Chondrocyte (in vitro differentiated cells): ENCODE measurements at regions not wholly inside any gene's neighbourhood (a gene's known extent, or its start where the extent isn't known, plus 50 kb on each side); places are given as distances from the start of the nearest gene placed in this dataset.

Source experiments
- DNase-seq: peaks from one replicate; pipeline ENCODE4 v3.0.0; 2021; ENCODE audit warnings: mixed read lengths, low spot score
- H3K27ac Mint-ChIP-seq: one replicate; pipeline ENCODE4 v1.8.0; 2021; ENCODE audit warnings: mild to moderate bottlenecking, moderate library complexity, mixed read lengths; ENCODE audit not compliant: unreplicated experiment
- H3K27me3 Mint-ChIP-seq: 2 replicates; pipeline ENCODE4 v1.8.0; 2021; ENCODE audit warnings: low read depth, mixed read lengths
- H3K36me3 Mint-ChIP-seq: 2 replicates; pipeline ENCODE4 v1.8.0; 2021; ENCODE audit warnings: low read depth, mixed read lengths
- H3K4me1 Mint-ChIP-seq: 2 replicates; pipeline ENCODE4 v1.8.0; 2021; ENCODE audit warnings: low read depth, mild to moderate bottlenecking, mixed read lengths
- H3K4me3 Mint-ChIP-seq: one replicate; pipeline ENCODE4 v1.8.0; 2021; ENCODE audit warnings: mild to moderate bottlenecking, moderate library complexity, mixed read lengths; ENCODE audit not compliant: unreplicated experiment
- H3K9me3 Mint-ChIP-seq: 2 replicates; pipeline ENCODE4 v1.8.0; 2021; ENCODE audit warnings: low read depth, mixed read lengths
- TF ChIP-seq, protein P1 (sequence below): fragments of 200-600 bp; sonication (generic); IDR thresholded peaks from 2 replicates; pipeline ENCODE4 v1.5.0; 2021; ENCODE audit warnings: antibody characterized with exemption, mild to moderate bottlenecking, moderate library complexity

GRCh38 chr6:113287396-113287795, 569.7 kb upstream of the MARCKS start:
- H3K27ac Mint-ChIP-seq: no peak overlapping the region
- TF ChIP-seq, protein P1, sequence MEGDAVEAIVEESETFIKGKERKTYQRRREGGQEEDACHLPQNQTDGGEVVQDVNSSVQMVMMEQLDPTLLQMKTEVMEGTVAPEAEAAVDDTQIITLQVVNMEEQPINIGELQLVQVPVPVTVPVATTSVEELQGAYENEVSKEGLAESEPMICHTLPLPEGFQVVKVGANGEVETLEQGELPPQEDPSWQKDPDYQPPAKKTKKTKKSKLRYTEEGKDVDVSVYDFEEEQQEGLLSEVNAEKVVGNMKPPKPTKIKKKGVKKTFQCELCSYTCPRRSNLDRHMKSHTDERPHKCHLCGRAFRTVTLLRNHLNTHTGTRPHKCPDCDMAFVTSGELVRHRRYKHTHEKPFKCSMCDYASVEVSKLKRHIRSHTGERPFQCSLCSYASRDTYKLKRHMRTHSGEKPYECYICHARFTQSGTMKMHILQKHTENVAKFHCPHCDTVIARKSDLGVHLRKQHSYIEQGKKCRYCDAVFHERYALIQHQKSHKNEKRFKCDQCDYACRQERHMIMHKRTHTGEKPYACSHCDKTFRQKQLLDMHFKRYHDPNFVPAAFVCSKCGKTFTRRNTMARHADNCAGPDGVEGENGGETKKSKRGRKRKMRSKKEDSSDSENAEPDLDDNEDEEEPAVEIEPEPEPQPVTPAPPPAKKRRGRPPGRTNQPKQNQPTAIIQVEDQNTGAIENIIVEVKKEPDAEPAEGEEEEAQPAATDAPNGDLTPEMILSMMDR: no peak

GRCh38 chr6:113288409-113288808, 568.7 kb upstream of the MARCKS start:
- no peak overlapping the region for H3K4me3 Mint-ChIP-seq
- H3K27ac Mint-ChIP-seq: no peak overlapping the region
- no peak for DNase-seq
- H3K36me3 Mint-ChIP-seq: peaks cover 12% of the 10 kb centered on the region
- H3K9me3 Mint-ChIP-seq: peaks cover 21% of the 10 kb centered on the region
- peaks cover 17% of the 10 kb centered on the region for H3K4me1 Mint-ChIP-seq
- TF ChIP-seq, protein P1: no peak
- H3K27me3 Mint-ChIP-seq: no peaks in the 10 kb centered on the region

More at GRCh38 chr6:113287396-113287795, 569.7 kb upstream of the MARCKS start:
- H3K27me3 Mint-ChIP-seq: no peaks in the 10 kb centered on the region
- no peak for DNase-seq
- H3K36me3 Mint-ChIP-seq: peaks cover 12% of the 10 kb centered on the region
- H3K4me3 Mint-ChIP-seq: no peak overlapping the region
- peaks cover 10% of the 10 kb centered on the region for H3K4me1 Mint-ChIP-seq
- peaks cover 23% of the 10 kb centered on the region for H3K9me3 Mint-ChIP-seq

DNA sequence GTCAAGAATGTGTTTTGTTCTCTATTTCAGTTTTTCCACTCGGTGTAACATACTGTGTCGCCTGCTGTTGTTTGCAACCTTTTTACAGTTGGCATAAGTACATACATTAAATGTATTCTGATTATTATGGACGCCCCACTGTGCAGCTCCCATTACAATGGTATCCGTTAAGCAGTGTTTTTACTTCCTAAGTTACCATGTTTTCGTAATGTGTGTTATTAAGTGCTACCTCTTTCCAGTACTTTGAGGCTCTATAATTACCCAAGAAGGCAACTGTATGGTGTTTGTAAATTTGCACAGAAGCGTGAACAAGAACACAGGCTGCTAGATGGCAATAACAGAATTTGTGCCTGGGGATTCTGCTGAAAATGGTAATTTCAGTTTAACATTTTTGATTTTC, 568.0 kb upstream of the MARCKS start:
- H3K27me3 Mint-ChIP-seq: no peaks in the 10 kb centered on the region
- peaks cover 9% of the 10 kb centered on the region for H3K36me3 Mint-ChIP-seq
- peaks cover 17% of the 10 kb centered on the region for H3K4me1 Mint-ChIP-seq
- no peak for DNase-seq
- H3K27ac Mint-ChIP-seq: no peak overlapping the region
- TF ChIP-seq, protein P1: no peak
- H3K4me3 Mint-ChIP-seq: no peak overlapping the region
- peaks cover 21% of the 10 kb centered on the region for H3K9me3 Mint-ChIP-seq

- no peak overlapping the region for H3K4me3 Mint-ChIP-seq
- H3K27me3 Mint-ChIP-seq: no peaks in the 10 kb centered on the region
- peaks cover 9% of the 10 kb centered on the region for H3K36me3 Mint-ChIP-seq
- TF ChIP-seq, protein P1: no peak
- no peak for DNase-seq
- peaks cover 22% of the 10 kb centered on the region for H3K9me3 Mint-ChIP-seq
- H3K4me1 Mint-ChIP-seq: peaks cover 17% of the 10 kb centered on the region
- no peak overlapping the region for H3K27ac Mint-ChIP-seq
Measured at GRCh38 chr6:113290684-113291083, 566.5 kb upstream of the MARCKS start.

DNA sequence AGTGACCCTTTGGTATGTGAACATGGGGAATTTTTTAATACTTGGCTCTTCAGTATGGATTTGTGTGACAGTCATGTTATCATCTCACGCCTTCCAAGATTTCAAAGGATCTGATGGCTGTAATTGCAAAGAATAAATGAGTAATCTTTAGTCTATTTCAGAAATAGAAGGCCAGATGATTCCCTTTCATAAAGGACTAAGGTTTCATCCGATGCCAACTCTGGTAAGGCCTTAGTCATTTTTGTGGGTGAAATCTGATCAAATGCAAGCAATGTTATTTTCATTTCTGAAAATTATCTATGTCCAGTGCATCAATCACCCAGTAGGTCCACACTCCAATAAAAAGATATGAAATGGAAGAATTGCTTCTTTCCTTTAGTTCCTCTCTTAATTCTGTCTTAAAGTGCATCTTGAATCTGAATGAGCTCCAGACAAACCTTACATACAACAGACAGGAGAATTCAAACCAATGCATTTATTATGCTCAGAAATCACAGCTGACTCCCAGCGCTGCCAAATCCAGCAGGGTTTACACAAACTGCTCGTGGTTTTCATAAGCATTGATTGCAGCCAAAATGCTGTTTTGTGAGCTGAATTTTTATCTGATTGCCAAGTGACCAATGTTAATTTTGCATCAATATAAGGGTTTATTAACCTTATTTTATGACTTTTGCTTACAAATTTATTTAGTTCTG, 565.2 kb upstream of the MARCKS start:
- H3K27ac Mint-ChIP-seq: no peak overlapping the region
- peaks cover 2% of the 10 kb centered on the region for H3K36me3 Mint-ChIP-seq
- no peaks in the 10 kb centered on the region for H3K27me3 Mint-ChIP-seq
- peaks cover 10% of the 10 kb centered on the region for H3K9me3 Mint-ChIP-seq
- no peak overlapping the region for H3K4me3 Mint-ChIP-seq
- H3K4me1 Mint-ChIP-seq: peaks cover 17% of the 10 kb centered on the region
- TF ChIP-seq, protein P1: no peak
- no peak for DNase-seq
